NT2/D1 (cell line): ENCODE measurements at regions not wholly inside any gene's neighbourhood (a gene's known extent, or its start where the extent isn't known, plus 50 kb on each side); places are given as distances from the start of the nearest gene placed in this dataset.
A peak's percentile ranks its signal among the peaks of the same experiment; 100 is the strongest.

Source experiments
- DNase-seq: peaks from one replicate; pipeline ENCODE4 v3.0.0-alpha.2; 2011; ENCODE audit warnings: low read depth, low spot score
- H3K27me3 ChIP-seq: 2 replicates; pipeline ENCODE4 v1.6.0; 2011; ENCODE audit warnings: mild to moderate bottlenecking; ENCODE audit not compliant: insufficient read length, insufficient read depth
- H3K36me3 ChIP-seq: 2 replicates; pipeline ENCODE4 v1.6.1; 2011; ENCODE audit warnings: mild to moderate bottlenecking, low read length, mixed read lengths; ENCODE audit not compliant: insufficient read depth, insufficient read length
- H3K4me1 ChIP-seq: 2 replicates; pipeline ENCODE4 v1.5.1; 2011; ENCODE audit not compliant: insufficient read depth, insufficient read length
- H3K4me3 ChIP-seq: 2 replicates; pipeline ENCODE4 v1.5.1; 2011; ENCODE audit warnings: low read depth; ENCODE audit not compliant: insufficient read length
- H3K9ac ChIP-seq: 2 replicates; pipeline ENCODE4 v1.6.0; 2011; ENCODE audit warnings: low read depth; ENCODE audit not compliant: insufficient read length
- H3K9me3 ChIP-seq: 2 replicates; pipeline ENCODE4 v1.5.1; 2011; ENCODE audit warnings: mild to moderate bottlenecking, low read length; ENCODE audit not compliant: insufficient read depth
- SUZ12 ChIP-seq: IDR thresholded peaks from 2 replicates; pipeline ENCODE4 v1.6.1; 2011; ENCODE audit not compliant: insufficient read length, insufficient read depth; ENCODE audit errors: extremely low read depth
- YY1 ChIP-seq: IDR thresholded peaks from 2 replicates; pipeline ENCODE4 v1.6.1; 2011; ENCODE audit not compliant: insufficient read length, insufficient read depth
- ZNF274 ChIP-seq: IDR thresholded peaks from 2 replicates; pipeline ENCODE4 v1.6.1; 2011; ENCODE audit warnings: mild to moderate bottlenecking, low read depth, low read length

DNA sequence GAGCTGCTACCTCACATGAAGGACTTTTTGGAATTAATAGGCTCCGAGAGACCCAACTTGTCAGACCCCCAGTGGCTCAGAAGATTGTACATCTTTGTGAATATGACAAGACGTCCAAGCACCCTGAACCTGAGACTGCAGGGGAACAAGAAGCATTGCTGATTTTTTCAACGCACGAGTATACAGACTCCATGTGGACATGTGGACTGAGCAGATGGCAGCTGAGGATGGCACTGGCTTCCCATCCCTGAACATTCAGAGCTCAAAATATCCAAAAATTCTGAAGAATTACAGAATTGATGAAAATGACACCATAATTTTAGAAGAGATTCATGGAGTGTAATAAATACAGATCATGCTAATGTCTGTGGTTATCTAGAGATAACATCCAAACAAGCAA lies 254.1 kb downstream of the MZT1 start:
- Histone ChIP-seq H3K4me3 (no peak overlapping the region), H3K9ac (no peak overlapping the region), H3K4me1 (no peaks in the 10 kb centered on the region), H3K27me3 (no peaks in the 10 kb centered on the region), H3K36me3 (no peaks in the 10 kb centered on the region), H3K9me3 (no peaks in the 10 kb centered on the region)
- no peak for DNase-seq
- TF ChIP-seq ZNF274 = no peak
- no peak for TF ChIP-seq SUZ12
- TF ChIP-seq YY1 = no peak

GRCh38 chr13:72469906-72470305 lies 257.5 kb downstream of the MZT1 start:
- H3K4me1 ChIP-seq = no peaks in the 10 kb centered on the region
- no peak overlapping the region for H3K4me3 ChIP-seq
- H3K27me3 ChIP-seq = no peaks in the 10 kb centered on the region
- TF ChIP-seq ZNF274 = no peak
- TF ChIP-seq YY1 = no peak
- no peak for TF ChIP-seq SUZ12
- H3K9ac ChIP-seq = no peak overlapping the region
- H3K36me3 ChIP-seq = no peaks in the 10 kb centered on the region
- DNase-seq = no peak
- no peaks in the 10 kb centered on the region for H3K9me3 ChIP-seq

GRCh38 chr13:72463561-72463960 lies 263.9 kb downstream of the MZT1 start:
- Histone ChIP-seq H3K9me3 (no peaks in the 10 kb centered on the region), H3K27me3 (no peaks in the 10 kb centered on the region), H3K36me3 (no peaks in the 10 kb centered on the region), H3K4me1 (no peaks in the 10 kb centered on the region), H3K4me3 (no peak overlapping the region), H3K9ac (no peak overlapping the region)
- TF ChIP-seq YY1 (no peak), ZNF274 (no peak), SUZ12 (no peak)
- no peak for DNase-seq

- Histone ChIP-seq H3K9ac (no peak overlapping the region), H3K27me3 (no peaks in the 10 kb centered on the region), H3K4me1 (no peaks in the 10 kb centered on the region), H3K36me3 (no peaks in the 10 kb centered on the region), H3K9me3 (no peaks in the 10 kb centered on the region), H3K4me3 (no peak overlapping the region)
- no peak for DNase-seq
- TF ChIP-seq ZNF274 = no peak
- TF ChIP-seq SUZ12 = no peak
- no peak for TF ChIP-seq YY1
Measured at GRCh38 chr13:72462726-72463125, 264.7 kb downstream of the MZT1 start.

DNA sequence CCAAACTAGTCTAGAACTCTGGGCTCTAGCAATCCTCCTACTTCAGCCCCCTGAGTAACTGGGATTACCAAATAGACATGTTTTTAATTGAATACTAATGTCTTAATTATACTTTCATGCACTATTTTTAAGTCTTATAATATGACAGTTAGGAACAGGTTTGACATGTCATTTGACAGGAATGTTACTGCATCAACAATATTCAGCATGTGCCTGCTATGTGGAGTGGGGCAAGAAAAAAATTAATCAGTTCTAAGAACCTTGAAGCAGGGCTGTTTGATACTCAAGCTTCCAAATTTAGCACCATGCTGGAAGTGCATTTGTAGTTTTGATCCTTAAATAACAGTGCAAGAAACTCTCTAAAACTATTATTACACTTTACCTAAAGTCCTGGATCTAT lies 265.3 kb downstream of the MZT1 start:
- TF ChIP-seq SUZ12 (no peak), ZNF274 (no peak)
- DNase-seq = no peak
- Histone ChIP-seq H3K4me3 (no peak overlapping the region), H3K9me3 (no peaks in the 10 kb centered on the region), H3K27me3 (no peaks in the 10 kb centered on the region), H3K9ac (no peak overlapping the region), H3K36me3 (no peaks in the 10 kb centered on the region), H3K4me1 (no peaks in the 10 kb centered on the region)

DNA sequence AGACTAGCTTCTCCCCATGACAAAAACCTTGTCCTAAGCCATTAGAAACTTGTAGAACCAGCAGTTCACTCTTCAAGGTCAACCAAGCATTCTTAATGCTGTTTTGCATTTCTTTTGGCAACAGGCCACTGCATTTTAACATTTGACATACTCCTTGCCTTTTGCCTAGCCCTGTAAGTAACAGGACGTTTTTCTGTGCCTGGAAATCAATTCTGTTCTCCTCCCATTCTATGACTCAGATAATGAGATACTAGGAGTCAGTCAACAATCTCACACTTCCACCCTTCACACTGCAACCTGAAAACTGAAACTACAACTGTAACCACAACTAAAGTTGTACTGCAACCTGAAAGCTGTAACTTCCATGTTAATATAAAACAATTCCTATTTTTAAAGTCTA lies 268.7 kb downstream of the MZT1 start:
- TF ChIP-seq ZNF274 = no peak
- no peak for TF ChIP-seq SUZ12
- TF ChIP-seq YY1 = no peak
- no peak overlapping the region for H3K9ac ChIP-seq
- peak; percentile 9 for DNase-seq

GRCh38 chr13:72457151-72457550 lies 270.3 kb downstream of the MZT1 start:
- no peak for DNase-seq
- H3K27me3 ChIP-seq = no peaks in the 10 kb centered on the region
- no peaks in the 10 kb centered on the region for H3K9me3 ChIP-seq
- no peak overlapping the region for H3K9ac ChIP-seq
- no peak overlapping the region for H3K4me3 ChIP-seq
- no peaks in the 10 kb centered on the region for H3K4me1 ChIP-seq
- H3K36me3 ChIP-seq = no peaks in the 10 kb centered on the region
- TF ChIP-seq SUZ12 (no peak), ZNF274 (no peak), YY1 (no peak)

More for the DNA sequence above, 268.7 kb downstream of the MZT1 start:
- Histone ChIP-seq H3K9me3 (no peaks in the 10 kb centered on the region), H3K27me3 (no peaks in the 10 kb centered on the region), H3K4me3 (no peak overlapping the region), H3K36me3 (no peaks in the 10 kb centered on the region), H3K4me1 (no peaks in the 10 kb centered on the region)

DNA sequence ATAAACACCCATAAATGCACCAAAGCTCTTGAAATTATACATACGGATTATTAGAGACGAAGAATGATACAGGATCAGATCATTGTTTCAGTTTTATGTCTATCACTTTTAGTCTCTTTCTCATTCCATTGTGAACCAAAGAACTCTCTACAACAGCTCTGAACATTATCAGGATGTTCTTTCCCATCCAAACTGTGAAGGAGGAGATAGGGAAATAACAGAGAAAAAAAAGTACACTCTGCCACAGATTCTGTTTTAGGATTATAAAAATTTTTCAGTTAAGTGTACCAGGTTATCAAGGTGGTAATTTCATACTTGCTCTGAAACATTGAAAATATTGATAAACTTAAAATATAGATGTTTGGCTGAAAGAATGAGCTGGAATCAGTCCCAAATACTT lies 270.9 kb downstream of the MZT1 start:
- DNase-seq = no peak
- Histone ChIP-seq H3K27me3 (no peaks in the 10 kb centered on the region), H3K36me3 (no peaks in the 10 kb centered on the region)

More for the DNA sequence above, 270.9 kb downstream of the MZT1 start:
- no peak for TF ChIP-seq ZNF274
- TF ChIP-seq SUZ12 = no peak
- TF ChIP-seq YY1 = no peak
- Histone ChIP-seq H3K9ac (no peak overlapping the region), H3K9me3 (no peaks in the 10 kb centered on the region), H3K4me3 (no peak overlapping the region), H3K4me1 (no peaks in the 10 kb centered on the region)
